OCI-LY3 (cell line): ENCODE measurements at regions not wholly inside any gene's neighbourhood (a gene's known extent, or its start where the extent isn't known, plus 50 kb on each side); places are given as distances from the start of the nearest gene placed in this dataset.
A peak's percentile ranks its signal among the peaks of the same experiment; 100 is the strongest.
"Not testable (repeated sequence)": the region's sequence is repeated elsewhere in the genome, so short reads cannot be mapped to it uniquely, and the experiment has no call there.

Source experiments
- H2AFZ ChIP-seq: fragments of 200-600, 300-600 bp; shearing (Covaris generic); 2 replicates; pipeline ENCODE4 v1.6.0; 2014; ENCODE audit warnings: antibody characterized with exemption, low read depth, low read length
- H3K27ac ChIP-seq: fragments of 200-600, 300-600 bp; sonication (generic); 2 replicates; pipeline ENCODE4 v1.5.1; 2014; ENCODE audit warnings: mild to moderate bottlenecking, low read length, moderate library complexity, mixed read lengths
- H3K27me3 ChIP-seq: fragments of 200-600, 300-600 bp; sonication (generic); 2 replicates; pipeline ENCODE4 v1.6.1; 2014; ENCODE audit warnings: low read depth, low read length, mixed read lengths
- H3K36me3 ChIP-seq: fragments of 200-600, 300-600 bp; sonication (generic); replicated peaks from 2 replicates; pipeline ENCODE3; 2014; ENCODE audit warnings: low read depth, low read length, mixed read lengths
- H3K4me1 ChIP-seq: fragments of 300-600, 200-600 bp; sonication (generic); 2 replicates; pipeline ENCODE4 v1.6.1; 2014; ENCODE audit warnings: low read length, mixed read lengths
- H3K4me2 ChIP-seq: fragments of 200-600, 300-600 bp; sonication (generic); 2 replicates; pipeline ENCODE4 v1.6.1; 2014; ENCODE audit warnings: low read length, mixed read lengths
- H3K4me3 ChIP-seq: fragments of 300-600, 200-600 bp; sonication (generic); 2 replicates; pipeline ENCODE4 v1.5.1; 2014; ENCODE audit warnings: antibody characterized with exemption, mild to moderate bottlenecking, low read length, moderate library complexity
- H3K79me2 ChIP-seq: fragments of 300-600, 200-600 bp; shearing (Covaris generic); 2 replicates; pipeline ENCODE4 v1.6.1; 2014; ENCODE audit warnings: mild to moderate bottlenecking, low read length, mixed read lengths
- H3K9ac ChIP-seq: fragments of 300-600, 200-600 bp; shearing (Covaris generic); 2 replicates; pipeline ENCODE4 v1.6.0; 2014; ENCODE audit warnings: mild to moderate bottlenecking, low read length, moderate library complexity
- H3K9me3 ChIP-seq: fragments of 200-600, 300-600 bp; shearing (Covaris generic); 2 replicates; pipeline ENCODE4 v1.6.1; 2014; ENCODE audit warnings: low read length, mixed read lengths; ENCODE audit not compliant: insufficient read depth
- H4K20me1 ChIP-seq: fragments of 200-600, 300-600 bp; sonication (generic); 2 replicates; pipeline ENCODE4 v1.6.1; 2016; ENCODE audit warnings: low read length, mixed read lengths; ENCODE audit not compliant: insufficient read depth
- EZH2phosphoT487 ChIP-seq: fragments of 200-600 bp; shearing (Covaris generic); IDR thresholded peaks from 2 replicates; pipeline ENCODE4 v1.6.1; 2018; ENCODE audit warnings: antibody characterized with exemption, mixed run types, low read depth
- TF ChIP-seq, protein P1 (sequence below): fragments of 200-600, 300-600 bp; sonication (generic); IDR thresholded peaks from 2 replicates; pipeline ENCODE4 v1.5.1; 2014; ENCODE audit warnings: antibody characterized with exemption, low read length, low read depth

DNA sequence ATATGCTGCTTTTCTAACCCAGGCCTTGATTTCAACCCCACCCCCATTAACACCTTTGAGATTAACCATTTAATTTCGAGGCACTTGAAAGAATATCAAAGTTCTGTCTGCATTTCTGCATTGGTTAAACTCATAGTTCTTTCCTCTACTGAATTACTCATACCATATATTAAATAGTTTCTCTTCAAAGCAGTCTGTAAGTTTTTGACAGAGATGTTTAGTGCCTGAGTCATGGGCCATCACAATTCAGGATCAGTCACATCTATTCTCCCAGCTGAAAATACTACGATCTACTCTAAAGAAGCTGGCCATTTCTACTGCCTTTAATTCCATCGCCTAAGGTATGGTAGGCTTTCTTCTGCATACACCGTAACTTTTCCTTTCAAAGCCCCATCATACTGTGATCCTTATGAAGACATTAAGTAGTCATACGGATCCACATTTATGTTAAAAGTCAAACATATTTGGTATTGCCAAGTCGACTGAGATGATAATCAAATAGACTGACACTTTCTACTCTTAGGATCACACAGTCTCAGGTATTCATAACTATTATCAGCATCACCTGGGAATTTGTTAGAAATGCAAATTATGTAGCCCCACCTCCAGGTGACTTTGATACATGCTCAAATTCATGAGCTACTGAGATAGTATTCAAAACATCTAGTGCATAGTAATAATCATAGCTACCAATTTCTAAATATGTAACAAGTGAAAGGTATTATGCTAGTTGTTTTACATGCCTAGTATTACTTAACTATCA is 489.4 kb upstream of the IL12A start:
- Histone ChIP-seq H3K79me2 (no peaks in the 10 kb centered on the region), H3K4me3 (no peak overlapping the region), H3K27ac (no peak overlapping the region), H4K20me1 (no peaks in the 10 kb centered on the region), H2AFZ (no peak overlapping the region), H3K36me3 (no peaks in the 10 kb centered on the region), H3K27me3 (no peaks in the 10 kb centered on the region), H3K9ac (no peak overlapping the region), H3K9me3 (no peaks in the 10 kb centered on the region), H3K4me2 (no peak overlapping the region), H3K4me1 (no peaks in the 10 kb centered on the region)
- TF ChIP-seq EZH2phosphoT487, result no peak
- TF ChIP-seq, protein P1, sequence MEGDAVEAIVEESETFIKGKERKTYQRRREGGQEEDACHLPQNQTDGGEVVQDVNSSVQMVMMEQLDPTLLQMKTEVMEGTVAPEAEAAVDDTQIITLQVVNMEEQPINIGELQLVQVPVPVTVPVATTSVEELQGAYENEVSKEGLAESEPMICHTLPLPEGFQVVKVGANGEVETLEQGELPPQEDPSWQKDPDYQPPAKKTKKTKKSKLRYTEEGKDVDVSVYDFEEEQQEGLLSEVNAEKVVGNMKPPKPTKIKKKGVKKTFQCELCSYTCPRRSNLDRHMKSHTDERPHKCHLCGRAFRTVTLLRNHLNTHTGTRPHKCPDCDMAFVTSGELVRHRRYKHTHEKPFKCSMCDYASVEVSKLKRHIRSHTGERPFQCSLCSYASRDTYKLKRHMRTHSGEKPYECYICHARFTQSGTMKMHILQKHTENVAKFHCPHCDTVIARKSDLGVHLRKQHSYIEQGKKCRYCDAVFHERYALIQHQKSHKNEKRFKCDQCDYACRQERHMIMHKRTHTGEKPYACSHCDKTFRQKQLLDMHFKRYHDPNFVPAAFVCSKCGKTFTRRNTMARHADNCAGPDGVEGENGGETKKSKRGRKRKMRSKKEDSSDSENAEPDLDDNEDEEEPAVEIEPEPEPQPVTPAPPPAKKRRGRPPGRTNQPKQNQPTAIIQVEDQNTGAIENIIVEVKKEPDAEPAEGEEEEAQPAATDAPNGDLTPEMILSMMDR, result no peak

DNA sequence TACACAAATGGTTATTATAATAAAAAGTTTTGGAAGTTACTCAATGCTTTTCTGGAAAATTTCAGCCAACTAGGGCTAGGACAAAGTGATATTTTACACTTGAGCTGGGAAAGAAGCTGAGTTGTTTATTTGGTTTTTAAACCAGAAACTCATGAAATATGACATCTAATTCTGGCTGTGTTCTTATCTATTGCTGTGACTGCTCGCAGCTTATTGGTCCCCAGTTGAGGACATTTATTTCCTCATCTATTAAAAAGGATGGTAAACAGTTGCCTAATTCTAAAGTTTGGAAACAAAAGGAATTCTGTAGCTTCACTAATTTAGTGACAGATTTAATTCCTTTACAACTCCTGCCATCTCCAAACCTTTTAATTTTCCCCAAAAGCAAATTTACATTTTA is 487.6 kb upstream of the IL12A start:
- Histone ChIP-seq H3K27ac (no peak overlapping the region), H3K36me3 (no peaks in the 10 kb centered on the region), H3K79me2 (no peaks in the 10 kb centered on the region), H4K20me1 (no peaks in the 10 kb centered on the region), H3K27me3 (no peaks in the 10 kb centered on the region), H3K9me3 (no peaks in the 10 kb centered on the region), H3K4me3 (no peak overlapping the region), H3K9ac (no peak overlapping the region), H2AFZ (no peak overlapping the region), H3K4me2 (no peak overlapping the region), H3K4me1 (no peaks in the 10 kb centered on the region)
- TF ChIP-seq, protein P1, result no peak
- no peak for TF ChIP-seq EZH2phosphoT487

DNA sequence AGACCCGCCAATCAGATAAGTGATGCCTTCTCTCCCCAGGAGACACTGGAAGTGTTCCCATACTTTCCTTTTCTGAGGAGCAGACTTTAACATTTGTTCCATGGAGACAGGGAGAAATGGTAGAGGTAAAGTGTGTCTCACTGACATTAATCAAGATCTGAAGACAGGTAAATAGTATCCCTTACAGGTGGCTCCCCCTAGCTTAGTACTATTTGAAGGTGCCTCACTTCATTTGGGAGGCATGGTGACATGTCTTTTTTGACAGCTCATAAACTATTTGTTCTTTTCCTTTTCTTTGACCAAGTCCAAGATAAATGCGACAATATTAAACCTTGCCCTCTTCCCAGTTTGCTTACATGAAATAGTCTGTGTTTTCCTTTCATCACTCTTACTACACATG is 485.6 kb upstream of the IL12A start:
- no peak overlapping the region for H3K27ac ChIP-seq
- H3K36me3 ChIP-seq, result no peaks in the 10 kb centered on the region
- no peak overlapping the region for H3K4me3 ChIP-seq
- TF ChIP-seq, protein P1, result peak; percentile 19; the same call in 1 of the 2 replicates
- TF ChIP-seq EZH2phosphoT487, result no peak
- no peaks in the 10 kb centered on the region for H3K9me3 ChIP-seq
- H4K20me1 ChIP-seq, result no peaks in the 10 kb centered on the region
- H3K79me2 ChIP-seq, result no peaks in the 10 kb centered on the region
- H3K4me2 ChIP-seq, result no peak overlapping the region
- no peak overlapping the region for H2AFZ ChIP-seq
- H3K9ac ChIP-seq, result no peak overlapping the region
- H3K4me1 ChIP-seq, result no peaks in the 10 kb centered on the region
- no peaks in the 10 kb centered on the region for H3K27me3 ChIP-seq

DNA sequence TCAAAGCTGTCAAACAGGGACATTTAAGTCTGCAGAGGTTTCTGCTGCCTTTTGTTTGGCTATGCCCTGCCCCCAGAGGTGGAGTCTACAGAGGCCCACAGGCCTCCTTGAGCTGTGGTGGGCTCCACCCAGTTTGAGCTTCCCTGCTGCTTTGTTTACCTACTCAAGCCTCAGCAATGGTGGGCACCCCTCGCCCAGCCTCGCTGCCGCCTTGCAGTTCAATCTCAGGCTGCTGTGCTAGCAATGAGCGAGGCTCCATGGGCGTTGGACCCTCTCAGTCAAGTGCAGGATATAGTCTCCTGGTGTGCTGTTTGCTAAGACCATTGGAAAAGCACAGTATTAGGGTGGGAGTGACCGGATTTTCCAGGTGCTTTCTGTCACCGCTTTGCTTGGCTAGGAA is 477.6 kb upstream of the IL12A start:
- H3K9me3 ChIP-seq, H3K9ac ChIP-seq, H3K27ac ChIP-seq, H3K4me2 ChIP-seq, H3K4me3 ChIP-seq, H3K27me3 ChIP-seq, H4K20me1 ChIP-seq, H3K36me3 ChIP-seq, H2AFZ ChIP-seq, H3K4me1 ChIP-seq, H3K79me2 ChIP-seq: not testable (repeated sequence)
